ENCODE measurements at regions not wholly inside any gene's neighbourhood (a gene's known extent, or its start where the extent isn't known, plus 50 kb on each side); places are given as distances from the start of the nearest gene placed in this dataset.
"Not testable (repeated sequence)": the region's sequence is repeated elsewhere in the genome, so short reads cannot be mapped to it uniquely, and the experiment has no call there.

DNA sequence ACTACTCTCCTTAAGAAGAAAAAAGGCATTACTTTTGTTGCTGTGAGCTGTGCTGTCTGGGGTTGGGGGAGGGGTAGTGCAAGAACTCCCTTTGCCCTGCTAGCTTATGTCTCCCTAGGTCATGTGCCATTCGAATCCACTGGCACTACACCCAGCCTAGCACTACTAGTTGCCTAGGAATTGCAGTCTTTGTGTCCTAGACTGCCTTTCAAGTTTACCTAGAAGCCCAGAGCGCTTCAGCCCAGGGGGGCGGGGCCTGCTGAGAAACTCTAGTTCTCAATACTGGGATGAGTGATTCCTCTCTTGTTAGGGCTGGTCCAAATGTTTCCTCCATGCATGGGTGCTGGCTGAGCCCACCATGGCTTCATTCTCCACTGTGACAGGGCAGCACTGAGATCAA is 1011.5 kb downstream of the PCDH19 start:
- no peak for DNase-seq (ENCODE audit: low spot score)

DNA sequence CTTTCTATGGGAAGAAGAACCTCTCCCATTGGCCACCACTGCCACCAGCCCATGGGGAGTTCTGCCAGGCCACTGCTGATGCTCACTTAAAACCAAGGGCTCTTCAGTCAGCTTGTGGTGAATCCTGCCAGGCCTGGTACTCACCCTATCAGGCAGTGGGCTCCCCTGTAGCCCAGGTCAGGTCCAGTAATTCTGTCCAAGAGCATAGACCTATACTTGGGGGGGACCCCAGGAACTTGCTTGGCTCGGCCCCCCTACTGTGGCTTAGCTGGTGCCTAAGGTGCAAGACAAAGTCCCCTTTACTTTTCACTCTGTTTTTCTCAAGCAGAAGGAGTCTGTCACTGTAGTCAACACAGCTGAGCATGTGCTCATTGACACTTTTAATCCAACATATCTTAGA is 1012.2 kb downstream of the PCDH19 start:
- no peak for DNase-seq (ENCODE audit: low spot score)

DNA sequence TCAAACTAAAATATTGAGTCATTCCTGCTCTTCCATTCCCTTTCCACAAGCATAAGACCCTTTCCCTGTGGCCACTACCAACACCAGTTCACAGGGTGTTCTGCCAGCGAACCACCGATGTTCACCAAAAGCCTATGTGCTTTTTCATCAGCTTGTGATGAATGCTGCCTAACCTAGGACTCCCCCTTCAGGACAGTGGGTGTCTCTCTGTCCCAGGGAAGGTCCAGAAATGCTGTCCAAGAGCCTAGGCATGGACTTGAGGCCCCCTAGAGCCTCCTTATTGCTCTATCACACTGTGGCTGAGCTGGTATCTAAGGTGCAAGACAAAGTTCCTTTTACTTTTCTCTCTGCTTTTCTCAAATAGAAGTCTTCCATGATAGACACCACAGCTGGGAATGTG is 1015.6 kb downstream of the PCDH19 start:
- DNase-seq (ENCODE audit: low spot score), result no peak

DNA sequence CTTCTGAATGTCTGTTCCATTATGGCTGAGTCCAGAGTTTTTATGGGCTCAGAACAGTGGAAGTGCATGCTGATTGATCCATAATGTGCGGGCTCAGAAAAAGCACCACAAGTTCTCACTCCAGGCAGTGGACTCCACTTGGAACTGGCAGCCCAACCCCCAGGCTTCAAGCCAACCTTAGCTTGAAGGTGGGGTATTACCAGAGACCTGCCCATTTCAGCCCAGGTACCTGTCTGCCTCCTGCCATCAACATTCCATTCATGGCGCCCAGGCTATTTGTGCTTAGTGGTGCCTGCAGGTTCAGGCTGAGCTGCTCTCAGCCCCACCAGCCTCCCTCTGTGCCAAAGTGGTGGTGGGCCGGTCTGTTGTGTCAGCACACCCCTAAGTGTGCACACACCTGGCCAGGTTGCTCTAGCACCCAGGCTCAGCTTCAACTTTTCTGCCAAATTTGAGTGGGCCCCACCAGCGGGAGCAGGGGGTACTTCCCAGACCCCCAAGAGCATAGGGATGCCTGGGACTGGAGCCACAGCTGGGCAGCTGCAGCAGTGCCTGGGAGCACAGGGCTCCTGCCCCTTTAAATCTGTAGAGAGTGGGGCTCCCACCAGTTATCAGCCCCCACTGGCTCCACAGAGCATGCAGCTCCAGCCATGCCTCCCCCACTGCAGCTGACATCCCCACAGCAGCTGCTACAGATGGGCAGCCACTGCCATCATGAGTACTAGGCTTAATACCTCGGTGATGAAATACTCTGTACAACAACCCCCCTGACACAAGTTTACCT is 1025.3 kb downstream of the PCDH19 start:
- no peak for DNase-seq (ENCODE audit: low spot score)

DNA sequence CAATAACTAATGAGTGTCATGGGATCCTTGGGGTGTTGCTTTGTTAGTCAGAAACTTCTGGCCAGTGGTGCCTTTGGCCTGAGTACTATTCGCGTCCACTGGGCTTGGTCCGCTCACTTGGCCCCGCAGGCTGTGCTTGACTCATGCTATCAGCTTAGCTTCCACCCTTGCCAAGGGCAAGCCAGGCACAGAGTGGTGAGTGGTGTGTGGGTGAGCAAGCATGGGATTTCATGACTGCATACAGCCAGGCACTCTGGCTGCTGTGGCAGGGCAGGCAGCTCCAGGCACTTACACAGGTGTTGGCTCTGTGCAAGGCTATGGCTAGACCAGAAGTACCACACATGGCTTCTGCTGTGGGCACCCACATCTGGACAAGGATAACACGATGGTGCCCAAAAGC is 1026.3 kb downstream of the PCDH19 start:
- DNase-seq (ENCODE audit: low spot score), result no peak

DNA sequence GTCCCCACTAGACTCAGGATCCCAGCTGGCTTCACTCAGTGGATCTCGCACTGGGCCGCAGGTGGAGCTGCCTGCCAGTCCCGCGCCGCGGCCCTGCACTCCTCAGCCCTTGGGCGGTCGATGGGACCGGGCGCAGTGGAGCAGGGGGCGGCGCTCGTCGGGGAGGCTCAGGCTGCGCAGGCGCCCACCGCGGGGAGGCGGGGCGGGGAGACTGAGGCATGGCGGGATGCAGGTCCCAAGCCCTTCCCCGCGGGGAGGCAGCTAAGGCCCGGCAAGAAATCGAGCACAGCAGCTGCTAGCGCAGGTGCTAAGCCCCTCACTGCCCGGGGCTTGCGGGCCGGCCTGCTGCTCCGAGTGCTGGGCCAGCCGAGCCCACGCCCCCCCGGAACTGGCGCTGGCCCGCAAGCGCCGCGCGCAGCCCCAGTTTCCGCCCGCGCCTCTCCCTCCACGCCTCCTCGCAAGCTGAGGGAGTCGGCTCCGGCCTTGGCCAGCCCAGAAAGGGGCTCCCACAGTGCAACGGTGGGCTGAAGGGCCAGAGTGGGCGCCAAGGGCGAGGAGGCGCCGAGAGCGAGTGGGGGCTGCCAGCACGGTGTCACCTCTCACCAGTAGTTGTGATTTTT is 1038.0 kb downstream of the PCDH19 start:
- DNase-seq (ENCODE audit: low spot score), result no peak

DNA sequence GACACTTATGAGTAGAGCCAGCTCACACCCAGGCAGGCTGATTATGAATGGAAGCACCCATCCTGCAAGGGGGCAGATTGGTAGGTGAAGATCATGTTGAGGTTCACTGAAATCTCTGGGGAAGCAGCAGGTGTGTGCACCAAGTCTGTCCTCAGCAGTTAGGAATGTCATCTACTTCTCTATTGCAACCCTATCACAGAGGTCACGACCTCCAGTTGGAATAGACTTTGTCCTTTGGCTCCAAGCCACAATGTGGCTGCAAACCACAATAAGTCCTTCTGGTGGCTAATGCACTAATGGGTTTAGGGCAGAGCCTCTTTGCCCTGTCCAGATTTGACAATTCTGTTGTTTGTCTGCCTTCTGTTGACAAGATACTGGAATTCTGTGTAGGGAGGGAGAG is 1056.7 kb downstream of the PCDH19 start:
- no peak for DNase-seq (ENCODE audit: low spot score)

DNA sequence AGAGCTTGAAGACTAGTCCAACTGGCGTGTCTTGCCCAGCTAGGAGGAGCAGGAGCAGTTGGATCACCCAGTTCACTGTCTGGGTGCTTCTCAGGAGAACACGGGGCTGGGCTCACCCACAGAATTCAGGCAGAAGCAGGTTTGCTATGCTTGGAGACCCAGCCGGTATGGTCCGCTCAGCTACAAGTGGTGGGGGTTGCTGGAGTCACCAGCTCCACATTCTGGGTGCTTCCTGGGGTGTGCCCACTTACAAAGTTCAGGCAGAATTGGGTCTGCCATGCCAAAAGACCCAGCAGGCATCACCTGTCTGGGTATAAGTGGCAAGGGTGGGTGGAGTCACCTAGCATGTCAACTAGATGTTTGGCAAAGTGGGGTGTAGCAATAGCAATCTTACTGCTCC is 1061.8 kb downstream of the PCDH19 start:
- no peak for DNase-seq (ENCODE audit: low spot score)

DNA sequence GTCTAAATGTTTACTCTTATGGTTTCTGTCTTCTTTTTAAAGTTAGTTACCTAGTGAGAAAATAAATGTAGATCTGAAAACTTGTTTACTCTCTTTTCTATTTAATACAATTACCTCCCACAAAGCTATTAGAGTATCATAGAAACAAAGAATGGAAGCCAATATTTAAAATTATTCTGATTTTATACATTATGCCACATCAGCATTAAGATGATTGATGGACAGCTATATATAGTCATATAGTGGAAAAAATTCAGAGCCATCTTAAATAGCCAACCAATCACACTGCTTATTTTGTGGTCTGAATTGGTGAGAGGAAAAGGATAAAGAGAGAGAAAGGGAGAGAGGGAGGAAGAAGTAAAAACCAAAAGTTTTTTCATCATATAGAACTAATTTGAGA is 1101.8 kb downstream of the PCDH19 start:
- DNase-seq (ENCODE audit: low spot score), result no peak

DNA sequence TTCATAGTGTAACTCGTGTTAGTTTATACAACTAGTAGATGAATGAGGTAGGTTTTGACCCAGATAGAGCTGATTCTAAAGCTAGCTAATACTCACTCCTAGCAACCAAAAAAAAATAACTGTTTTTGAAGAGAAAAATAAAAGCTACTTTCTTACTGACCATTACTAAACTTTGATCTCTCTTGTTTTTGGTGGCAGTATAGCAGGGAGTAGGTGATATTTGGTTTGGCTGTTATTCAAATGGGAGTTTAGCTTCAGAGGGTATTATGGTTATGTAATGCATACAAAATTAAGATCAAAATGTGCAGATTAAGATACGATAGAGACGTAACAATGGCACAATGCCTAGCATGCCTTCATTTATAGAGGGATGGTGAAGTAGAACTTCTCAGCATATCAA is 1104.5 kb downstream of the PCDH19 start:
- no peak for DNase-seq (ENCODE audit: low spot score)

DNA sequence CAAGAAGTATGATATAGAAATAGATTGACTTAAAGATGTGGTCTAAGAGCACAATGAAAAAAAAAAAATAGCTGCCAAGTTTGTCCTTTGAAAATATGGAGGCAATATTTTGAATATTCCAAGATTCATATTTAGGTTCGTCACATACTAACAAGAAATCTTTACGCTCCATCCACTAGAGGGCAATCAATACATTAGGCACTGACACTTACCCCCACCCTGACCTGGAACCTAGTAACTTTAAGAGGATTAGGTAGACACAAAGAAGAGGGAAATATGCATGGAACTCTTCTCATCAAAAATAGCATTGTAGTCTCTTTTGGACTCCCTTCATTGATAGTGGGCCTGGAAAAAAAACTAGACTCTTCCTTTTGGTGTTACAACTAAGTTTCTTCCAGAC is 1108.1 kb downstream of the PCDH19 start:
- no peak for DNase-seq (ENCODE audit: low spot score)

DNA sequence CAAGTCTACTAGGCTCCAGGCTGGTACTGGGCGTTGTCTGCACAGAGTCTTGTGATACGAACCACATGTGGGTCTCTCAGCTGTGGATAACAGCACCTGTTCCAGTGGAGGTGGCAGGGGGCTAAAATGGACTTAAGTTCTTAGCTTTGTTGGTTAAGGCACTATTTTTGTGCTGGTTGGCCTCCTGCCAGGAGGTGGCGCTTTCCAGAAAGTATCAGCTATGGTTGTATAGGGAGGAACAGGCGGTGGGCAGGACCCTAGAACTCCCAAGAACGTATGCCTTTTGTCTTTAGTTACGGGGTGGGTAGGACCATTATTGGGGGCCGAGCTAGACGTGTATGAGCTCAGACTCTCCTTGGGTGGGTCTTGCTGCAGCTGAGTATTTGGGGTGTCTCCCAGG is 1138.4 kb downstream of the PCDH19 start:
- no peak for DNase-seq (ENCODE audit: low spot score)

DNA sequence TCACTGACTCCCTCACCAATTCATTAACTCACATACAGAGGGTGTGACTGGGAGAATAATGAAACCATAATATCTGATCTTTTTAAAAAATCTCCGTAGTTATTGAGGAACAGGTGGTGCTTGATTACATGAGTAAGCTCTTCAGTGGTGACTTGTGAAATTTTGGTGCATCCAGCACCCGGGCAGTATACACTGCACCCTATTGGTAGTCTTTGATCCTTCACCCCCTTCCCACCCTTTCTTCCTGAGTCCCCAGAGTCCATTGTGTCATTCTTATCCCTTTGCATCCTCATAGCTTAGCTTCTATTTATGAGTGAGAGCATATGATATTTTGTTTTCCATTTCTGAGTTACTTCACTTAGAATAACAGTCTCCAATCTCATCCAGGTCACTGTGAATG is 1143.8 kb downstream of the PCDH19 start:
- DNase-seq (ENCODE audit: low spot score), result no peak

DNA sequence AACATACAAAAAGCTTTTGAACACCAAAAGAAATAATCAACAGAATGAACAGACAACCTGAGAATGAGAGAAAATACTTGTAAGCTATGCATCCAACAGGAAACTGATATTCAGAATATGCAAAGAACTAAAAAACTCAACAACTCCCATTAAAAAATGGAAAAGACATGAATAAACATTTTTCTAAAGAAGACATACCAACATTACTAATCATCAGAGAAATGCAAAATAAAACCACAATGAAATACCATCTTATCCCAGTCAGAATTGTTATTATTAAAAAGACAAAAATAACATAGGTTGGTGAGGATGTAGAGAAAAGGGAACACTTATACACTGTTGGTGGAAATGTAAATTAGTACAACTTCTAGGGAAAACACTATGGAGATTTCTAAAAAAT is 1161.9 kb downstream of the PCDH19 start:
- no peak for DNase-seq (ENCODE audit: low spot score)

DNA sequence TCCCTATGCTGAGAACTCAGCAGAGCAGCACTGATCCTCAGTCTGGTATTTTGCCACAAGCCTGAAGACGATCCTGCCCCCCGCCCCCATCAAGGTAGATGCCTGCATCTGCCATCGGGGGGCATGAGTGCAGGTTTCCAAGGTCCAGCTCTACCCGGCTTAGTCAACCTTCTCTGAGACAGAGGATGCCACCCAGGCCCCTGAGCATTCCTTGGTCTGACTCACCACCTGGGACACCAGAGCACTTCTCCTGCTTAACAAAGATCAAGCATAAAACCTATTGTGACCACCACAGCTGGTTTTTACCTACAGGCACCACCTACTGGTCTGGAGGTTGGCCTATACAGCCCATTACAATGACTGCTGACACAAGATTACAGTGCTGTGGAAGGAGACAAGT is 1168.1 kb downstream of the PCDH19 start:
- no peak for DNase-seq (ENCODE audit: low spot score)

DNA sequence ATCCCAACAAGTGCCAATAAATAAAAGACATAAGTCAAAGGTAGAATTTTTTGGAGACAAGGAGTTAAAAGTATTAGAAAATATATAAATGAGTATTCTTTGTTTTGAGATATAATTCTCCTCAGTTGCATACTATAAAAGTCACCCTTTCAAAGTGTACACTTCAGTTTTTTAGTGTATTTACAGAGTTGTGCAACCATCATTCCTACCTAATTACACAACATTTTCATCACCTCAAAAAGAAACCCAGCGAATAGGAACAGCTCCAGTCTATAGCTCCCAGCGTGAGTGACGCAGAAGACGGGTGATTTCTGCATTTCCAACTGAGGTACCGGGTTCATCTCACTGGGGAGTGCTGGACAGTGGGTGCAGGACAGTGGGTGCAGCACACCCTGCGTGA is 1175.7 kb downstream of the PCDH19 start:
- DNase-seq (ENCODE audit: low spot score), result not testable (repeated sequence)

DNA sequence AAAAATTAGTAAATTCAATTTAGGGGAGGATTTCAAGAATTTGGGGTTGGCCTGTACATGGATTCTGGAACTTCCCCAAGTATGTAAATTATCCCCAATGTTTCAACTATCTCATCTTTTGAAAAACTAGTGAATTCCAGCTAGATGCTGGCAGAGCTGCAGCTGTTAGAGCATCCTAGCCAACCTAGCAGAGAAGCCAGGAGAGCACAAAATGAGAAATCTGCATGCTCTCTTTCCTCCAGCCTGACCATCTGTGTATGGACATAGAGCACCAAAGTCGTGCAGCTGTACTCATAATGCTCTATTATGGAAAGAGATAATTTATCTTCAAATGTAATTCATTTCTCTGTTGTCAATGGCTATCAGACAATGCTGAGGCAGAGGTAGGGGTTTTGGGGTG is 1217.7 kb downstream of the PCDH19 start:
- DNase-seq (ENCODE audit: low spot score), result no peak

DNA sequence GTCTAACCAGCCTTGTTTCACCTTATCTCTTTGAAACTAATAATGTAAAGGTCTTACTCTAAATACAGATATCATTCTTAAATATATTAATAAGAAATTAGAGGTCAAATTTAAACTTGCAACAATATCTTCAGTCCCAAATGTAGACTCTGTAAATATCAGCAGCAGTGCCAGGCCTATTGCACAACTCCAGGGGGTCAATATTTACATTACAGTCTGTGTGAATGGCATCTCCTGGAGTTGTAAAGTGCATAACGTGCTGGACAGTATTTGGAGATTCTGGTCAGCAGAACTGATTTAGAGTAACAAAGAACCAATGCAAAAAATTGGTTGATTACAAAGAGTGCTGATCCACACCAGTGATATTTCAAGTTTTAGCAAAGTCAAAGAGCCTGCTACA is 1225.9 kb downstream of the PCDH19 start:
- DNase-seq (ENCODE audit: low spot score), result no peak

DNA sequence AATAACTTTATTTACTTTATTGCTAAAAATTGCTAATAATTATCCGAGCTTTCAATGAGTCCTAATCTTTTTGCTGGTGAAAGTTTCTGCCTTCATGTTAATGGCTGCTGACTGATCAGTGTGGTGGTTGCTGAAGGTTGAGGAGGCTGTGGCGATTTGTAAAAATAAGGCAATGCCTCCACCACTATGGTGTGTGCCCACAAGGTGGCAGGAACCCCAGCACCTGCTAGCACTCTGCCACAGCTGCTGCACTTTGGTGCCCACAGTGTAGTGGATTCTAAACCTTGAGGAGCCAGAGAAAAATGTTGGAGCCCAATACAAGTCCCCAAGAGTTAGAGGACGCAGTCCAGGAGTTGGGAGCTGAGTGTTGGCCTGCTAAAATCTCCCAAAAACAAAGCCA is 1237.1 kb downstream of the PCDH19 start:
- DNase-seq (ENCODE audit: low spot score), result no peak

DNA sequence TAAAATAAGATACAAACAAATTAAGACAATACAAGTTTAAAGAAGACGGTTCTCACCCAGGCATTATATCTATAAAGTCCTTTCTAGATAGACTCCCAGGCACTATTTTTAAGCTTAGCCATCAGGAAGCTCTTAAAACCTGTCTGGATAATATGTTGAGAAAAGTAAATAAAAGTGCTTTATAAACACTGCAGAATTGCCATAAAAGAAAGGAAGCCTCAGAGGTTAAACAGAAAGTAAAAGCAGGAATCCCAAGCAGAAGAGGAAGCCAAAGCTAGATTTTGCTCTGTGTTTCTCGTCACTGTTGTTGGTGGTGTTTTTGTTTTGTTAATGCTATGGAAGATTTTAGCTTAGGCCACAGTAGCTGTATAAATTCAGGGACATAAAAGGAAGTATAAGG is 1267.3 kb downstream of the PCDH19 start:
- DNase-seq (ENCODE audit: low spot score), result no peak

DNA sequence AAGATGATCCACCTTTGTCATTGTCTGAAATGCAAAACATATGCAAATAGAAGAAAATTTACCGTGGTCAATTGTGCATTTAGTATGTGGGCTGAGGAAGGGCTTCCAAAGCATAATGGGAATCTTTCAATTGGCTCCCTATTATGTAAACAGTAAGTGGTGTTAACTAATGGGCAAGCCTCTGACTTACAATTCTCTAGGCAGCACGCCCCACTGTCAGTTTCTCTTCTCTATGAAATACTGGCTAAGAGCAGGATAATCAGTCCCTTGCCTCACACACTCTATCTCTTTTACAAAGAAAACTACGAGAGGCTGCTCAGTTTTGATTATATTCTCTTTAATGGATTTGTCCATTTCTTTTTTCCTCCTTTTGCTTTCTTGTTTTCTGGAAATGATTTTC is 1272.6 kb downstream of the PCDH19 start:
- DNase-seq (ENCODE audit: low spot score), result no peak

DNA sequence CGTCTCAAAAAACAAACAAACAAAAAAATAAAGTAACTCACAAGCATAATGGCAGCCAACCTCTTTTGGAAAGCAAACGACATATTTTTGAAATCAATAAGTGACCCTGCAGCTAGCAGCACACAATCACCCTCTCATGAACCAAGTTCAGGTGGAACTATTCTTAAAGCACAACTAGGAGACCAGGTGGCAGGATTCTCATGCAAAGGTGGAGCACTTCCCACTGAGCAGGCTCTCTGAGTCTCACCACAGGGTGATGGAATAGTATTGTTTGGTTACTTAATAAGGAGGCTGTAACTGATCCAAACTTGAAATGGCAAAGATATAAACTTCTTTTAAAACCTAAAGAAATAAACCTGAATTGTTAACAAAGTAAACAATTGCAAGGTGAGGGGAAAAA is 1293.1 kb downstream of the PCDH19 start:
- DNase-seq (ENCODE audit: low spot score), result no peak

DNA sequence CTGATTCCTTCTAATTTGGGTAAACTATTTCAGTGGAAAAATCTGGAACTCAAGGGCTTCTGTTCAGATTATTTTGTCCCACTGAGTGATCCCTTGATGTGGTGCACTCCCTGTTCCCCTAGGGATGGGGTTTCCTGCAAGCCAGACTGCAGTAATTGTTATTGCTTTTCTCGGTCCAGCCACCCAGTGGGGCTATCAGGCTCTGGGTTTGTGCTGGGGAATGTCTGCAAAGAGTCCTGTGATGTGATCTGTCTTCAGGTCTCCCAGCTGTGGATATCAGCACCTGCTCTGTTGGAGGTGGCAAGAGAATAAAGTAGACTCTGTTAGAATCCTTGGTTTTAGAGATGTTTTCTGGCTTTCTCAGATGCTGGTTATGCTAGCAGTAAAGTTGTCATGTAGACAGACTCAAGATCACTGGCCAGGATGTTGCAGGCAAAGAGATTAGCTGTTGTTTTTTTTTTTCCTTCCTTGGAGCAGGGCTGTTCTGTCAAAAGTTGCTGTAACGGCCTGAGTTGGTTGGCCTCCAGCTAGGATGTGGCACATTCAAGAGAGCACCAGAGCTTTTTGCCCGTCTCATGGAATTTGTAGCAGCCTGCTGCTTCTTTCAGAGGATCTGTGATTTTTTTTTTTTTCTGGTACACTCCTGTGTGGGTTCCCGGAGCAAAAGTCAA is 1314.0 kb downstream of the PCDH19 start:
- no peak for DNase-seq (ENCODE audit: low spot score)

DNA sequence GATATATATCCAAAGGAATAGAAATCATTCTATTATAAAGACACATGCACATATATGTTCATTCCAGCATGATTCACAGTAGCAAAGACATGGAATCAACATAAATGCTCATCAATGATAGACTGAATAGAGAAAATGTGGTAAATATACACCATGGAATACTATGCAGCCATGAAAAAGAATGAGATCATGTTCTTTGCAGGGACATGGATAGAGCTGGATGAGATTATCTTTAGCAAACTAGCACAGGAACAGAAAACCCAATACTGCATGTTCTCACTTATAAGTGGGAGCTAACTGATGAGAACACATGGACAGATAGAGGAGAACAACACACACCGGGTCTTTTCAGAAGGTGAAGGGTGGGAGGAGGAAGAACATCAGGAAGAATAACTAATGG is 1318.6 kb downstream of the PCDH19 start:
- DNase-seq (ENCODE audit: low spot score), result no peak
